DMS53 treated with DMSO at 0.1 percent for 48 hours (cell line): ENCODE measurements at regions not wholly inside any gene's neighbourhood (a gene's known extent, or its start where the extent isn't known, plus 50 kb on each side); places are given as distances from the start of the nearest gene placed in this dataset.

Experiments
- DNase-seq: peaks from one replicate; lab custom pipeline; 2025; ENCODE audit not compliant: unreplicated experiment; lab: John Stamatoyannopoulos, UW

DNA sequence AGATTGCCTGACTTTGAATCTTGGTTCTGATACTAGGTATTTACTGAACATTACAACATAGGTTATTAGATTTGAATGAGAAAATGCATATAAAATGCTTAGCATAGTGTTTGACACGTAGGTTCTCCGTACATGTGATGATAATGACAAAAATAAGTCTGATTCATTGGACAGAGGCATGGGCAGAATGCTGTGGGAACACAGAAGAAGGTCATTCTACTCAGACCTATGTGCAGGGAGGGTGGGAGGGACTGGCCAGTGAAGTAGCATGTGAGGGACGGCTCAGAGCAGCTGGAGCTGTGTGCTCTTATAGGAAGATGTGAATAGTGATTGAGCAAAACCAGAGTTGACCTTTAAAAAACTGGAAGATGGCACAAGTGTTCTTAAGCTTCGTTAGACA lies 256.8 kb upstream of the RAG2 start:
- no peak for DNase-seq

DNA sequence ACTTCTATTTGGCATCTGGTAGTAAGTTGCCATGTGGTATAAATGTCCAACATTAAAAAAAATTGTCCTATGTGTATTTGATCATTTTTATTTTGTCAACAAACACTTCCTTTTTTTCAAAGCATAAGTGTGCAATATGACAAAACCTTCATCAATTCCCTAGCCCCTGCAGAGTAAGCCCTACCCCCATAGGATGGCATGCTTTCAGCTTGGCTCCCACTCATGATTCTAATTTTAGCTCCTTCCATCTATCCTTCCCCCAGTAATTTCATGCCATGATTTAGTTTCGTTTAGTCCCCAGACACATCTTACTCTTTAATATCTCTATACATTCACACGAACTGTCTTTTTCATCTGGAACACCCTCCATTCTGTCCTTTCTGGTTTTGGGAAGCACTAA lies 250.6 kb upstream of the RAG2 start:
- no peak for DNase-seq

DNA sequence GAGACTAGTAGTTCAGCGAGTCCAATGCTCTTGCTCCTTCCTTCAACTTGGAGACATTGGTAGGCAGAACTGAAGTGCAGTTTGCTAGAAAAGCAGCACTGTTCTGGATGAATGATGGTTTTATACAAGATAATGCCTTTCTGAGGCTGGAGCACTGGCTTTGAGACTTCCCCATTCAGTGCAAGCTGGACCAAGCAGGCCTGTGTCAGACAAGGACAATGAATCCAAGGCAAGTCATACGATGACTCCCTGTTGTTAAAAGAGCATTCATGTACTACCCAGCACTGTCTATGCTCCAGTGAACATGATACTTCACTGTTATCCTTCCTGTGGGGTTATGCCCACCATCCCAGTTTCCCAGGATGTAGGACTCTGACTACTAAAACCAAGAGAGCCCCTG lies 242.3 kb upstream of the RAG2 start:
- no peak for DNase-seq

GRCh38 chr11:36837831-36838437 lies 239.9 kb upstream of the RAG2 start:
- no peak for DNase-seq

DNA sequence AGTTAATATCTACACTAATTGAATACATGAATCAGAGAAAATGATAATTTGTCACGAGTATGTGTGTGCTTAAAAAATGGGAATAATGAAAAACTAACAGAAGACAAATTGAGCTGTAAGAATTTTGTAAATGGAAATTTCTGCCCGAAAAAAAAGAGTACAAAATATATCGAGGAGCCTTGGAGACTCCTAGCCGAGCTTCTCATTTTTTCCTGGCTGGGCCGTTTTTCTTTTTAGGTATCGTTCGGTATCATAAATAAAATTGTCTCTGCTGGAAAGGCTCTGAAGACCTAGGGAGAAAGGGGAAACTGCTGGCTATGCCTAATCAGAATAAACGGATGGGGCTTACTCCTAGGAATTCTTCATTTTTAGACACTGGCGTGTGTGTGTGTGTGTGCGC lies 227.2 kb upstream of the RAG2 start:
- no peak for DNase-seq

DNA sequence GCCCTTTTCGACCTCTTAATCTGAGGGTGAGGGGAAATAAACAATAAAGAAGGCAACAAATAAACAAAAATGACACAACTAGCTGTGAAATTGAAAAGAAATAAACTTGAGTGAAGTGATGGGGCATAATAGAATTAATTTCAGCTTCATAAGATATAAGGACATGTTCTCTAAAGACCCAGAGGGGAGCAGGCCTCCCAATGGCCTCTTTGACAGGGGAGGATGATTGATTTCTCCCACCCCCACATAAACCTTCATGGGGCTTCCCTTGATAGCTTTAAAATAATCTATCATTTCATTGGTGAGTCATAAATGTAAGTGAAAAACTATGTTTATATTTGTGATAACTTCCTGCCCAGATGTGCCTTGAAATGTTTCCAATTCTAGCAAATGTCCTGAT lies 226.3 kb upstream of the RAG2 start:
- no peak for DNase-seq

DNA sequence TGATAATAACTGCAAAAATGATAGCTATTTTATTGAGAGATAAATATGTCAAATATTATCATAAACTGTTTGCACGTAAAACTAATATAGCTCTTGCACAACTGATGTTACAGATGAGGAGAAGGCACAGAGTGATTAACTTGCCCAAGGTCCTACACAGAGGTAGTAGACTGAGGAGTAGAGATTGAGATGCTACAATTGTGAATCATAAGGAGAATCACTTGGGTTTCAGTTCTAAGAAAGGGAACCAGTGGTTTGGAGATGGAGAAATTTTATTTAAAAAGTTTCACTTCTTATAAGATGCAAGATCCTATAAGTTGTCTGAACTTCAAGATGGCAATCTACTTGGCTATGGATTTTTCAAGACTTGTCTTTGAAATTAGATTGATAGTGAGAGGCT lies 224.8 kb upstream of the RAG2 start:
- no peak for DNase-seq

DNA sequence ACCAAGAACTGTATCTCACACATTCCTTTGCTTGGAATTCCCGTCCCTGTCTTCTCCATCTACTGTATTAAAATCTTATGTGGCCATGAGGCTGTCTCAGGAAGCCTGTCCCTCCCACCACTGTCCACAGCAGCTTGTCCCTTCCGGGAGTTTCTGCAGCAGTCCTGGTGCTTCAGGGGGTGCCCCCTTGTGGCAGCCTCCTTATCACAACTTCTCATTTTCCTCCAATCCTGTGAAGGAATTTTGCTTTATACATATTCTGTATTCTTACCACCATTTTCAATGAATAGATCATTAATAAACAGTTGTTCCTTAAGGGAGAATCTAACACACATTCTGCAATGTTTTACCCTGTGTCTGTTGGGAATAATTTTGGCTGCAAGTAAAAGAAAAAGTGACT lies 220.4 kb upstream of the RAG2 start:
- no peak for DNase-seq

DNA sequence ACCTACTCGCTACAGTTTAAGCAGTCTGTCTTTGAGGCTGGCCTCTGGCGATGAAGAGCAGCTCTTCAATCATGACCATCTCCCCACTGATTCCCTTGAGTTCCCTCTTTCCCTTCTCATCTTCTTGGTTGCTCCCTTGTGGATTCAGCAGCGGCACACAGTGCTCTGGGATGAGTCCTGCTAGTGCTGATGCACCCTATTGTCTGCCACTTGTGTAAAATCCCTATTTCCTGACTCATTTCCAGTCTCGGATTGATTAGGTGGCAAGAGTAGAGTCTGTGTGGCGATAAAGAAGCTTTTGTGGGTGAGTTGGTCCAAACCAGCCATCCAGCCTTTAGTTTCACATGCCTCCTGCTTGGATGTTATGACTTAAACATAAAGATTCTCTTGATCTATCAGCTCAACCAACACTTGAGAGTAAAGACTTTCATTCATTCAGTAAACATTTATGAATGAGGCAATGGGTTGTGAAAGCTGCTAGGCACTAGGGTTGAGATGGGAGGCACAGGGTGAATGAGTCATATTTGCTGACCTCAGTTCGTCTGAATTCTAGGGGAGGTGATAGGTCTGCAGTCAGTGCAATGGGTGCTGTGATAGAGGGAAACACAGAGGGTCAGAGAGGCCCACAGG lies 219.4 kb upstream of the RAG2 start:
- DNase-seq: peak; percentile 15

DNA sequence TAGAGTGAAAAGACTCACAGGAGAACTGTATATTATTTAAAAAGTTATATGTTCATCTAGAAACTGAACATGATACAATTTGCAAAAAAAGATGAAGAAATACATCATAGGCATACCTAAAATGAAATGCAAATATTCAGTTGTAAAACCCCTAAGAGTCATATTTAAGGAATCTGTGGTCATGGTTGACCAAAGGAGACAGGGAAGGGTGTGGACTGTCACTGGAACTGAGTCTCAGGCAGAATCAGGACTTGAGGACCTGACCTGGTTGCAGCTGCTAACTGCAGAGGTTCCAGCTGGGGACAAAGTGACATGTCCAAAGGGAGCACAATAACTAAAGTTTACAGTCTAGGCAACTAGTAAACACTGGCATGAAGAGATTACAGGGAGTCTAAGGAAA lies 211.3 kb upstream of the RAG2 start:
- DNase-seq: no peak

GRCh38 chr11:36807871-36808270 lies 209.8 kb upstream of the RAG2 start:
- no peak for DNase-seq

GRCh38 chr11:36803084-36803483 lies 205.0 kb upstream of the RAG2 start:
- DNase-seq: peak; percentile 25

DNA sequence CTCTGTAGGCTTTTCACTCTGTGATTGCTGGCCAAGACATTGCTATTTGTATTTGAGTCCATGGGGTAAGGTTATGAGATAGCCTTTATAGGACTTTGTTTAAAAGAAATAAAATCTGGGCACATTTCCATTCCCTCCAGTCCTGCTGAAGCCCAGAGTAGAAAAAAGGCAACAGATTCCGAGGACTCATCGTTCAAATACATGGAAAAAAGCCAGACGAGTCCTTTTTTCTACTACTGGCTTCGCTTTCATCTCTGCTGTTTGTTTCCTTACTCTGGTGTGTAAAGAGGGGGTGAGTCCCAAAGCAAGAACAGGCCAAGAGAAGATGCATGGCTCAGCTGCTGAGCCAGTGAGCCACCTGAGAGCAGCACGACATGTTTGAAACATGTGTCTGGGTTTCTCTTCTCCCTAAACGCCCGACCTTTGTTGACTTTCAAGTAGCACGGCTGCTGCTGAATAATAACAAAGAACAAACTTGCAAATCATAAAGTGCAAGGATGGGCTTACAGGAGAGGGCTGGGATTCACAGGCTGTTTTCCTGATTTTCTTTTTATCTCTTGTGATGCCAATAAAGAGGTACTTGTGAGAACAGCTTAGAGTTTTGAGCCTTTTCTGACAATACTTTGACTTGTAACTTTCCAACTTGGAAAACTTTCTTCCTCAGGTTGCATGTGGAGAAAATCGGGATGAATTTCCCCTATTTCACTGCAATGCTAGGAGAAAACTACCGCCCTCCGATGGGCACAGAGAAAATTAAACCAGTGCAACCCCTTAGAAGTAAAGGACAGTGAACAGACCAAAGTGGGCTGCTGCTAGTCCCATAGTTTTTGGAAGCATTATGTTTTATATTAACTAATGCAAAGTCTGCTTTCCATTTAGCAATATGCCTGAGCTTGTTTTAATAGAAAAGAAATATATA lies 195.2 kb upstream of the RAG2 start:
- no peak for DNase-seq

DNA sequence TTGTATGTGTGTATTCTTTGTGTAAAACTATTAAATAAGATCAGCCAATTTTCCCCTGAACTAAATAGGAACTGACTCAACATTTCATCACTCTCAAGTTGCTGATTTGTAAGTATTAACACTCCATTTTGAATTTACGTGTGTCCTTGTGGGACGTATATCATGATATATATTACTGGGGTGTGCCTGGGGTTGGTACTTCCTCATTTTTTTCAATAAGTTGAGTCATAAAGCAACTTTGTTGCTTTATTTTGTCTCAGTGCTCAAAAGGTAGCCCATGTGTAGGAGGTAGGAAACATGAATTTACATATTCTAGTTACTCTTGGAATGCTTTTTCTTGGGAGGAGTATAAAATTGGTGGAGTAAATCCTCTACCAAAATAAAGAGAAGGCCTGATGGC lies 193.9 kb upstream of the RAG2 start:
- no peak for DNase-seq

DNA sequence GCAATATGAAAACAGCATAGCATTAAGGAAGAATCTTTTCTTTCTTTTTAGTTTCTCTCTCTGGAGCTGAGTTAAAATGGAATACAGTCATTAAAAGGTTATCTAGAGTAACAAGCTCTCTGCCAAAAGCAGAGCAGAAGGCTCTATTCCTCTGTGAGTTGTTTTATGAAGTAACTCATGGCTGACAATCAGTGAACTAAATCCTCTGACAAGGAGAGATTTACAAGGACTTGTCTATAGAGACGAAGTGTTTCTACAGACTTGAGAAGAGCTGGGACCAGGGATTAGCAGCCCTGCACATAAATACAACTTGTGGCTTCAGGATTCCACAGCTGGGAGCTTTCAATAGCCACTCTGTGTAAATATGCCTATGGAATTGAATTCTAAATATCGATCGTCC lies 192.5 kb upstream of the RAG2 start:
- no peak for DNase-seq

DNA sequence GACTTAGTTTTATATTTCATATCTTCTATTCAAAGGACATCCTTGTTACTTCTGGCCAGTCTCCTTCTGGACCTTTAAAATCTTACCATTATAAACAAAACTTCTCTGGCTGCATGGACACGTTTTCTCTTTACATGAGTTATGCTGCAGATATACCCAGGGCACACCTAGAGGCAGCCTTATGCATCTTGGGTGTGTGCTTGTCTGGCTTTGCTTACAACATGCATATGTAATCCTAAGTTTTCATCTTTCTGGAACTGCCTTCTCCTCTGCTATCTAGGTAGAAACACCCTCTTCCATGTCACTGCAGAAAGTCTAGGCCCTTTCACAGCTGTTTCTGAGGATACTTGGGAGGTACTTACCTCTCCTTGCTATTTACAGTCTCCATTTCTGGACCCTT lies 185.8 kb upstream of the RAG2 start:
- no peak for DNase-seq

GRCh38 chr11:36779791-36780190 lies 181.8 kb upstream of the RAG2 start:
- DNase-seq: no peak

GRCh38 chr11:36777311-36777710 lies 179.3 kb upstream of the RAG2 start:
- no peak for DNase-seq

GRCh38 chr11:36775756-36776155 lies 177.7 kb upstream of the RAG2 start:
- no peak for DNase-seq

DNA sequence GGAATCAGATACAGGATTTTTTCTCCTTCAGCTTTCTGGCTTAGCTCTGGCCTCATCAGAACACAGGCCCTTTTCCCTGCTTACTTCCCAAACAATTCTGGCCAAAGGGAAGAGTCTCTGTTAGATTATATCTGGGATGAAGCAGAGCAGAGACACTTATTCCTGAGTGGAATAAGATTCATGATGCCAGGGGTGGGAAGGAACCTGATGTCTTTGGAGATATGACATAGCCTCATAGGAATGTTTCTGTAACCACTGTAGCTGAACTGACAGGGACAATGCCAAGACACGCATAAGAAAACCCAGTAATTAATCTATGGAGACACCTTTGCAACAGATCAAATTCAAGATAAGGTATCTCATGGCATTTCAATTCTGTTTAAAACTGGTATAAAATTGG lies 177.1 kb upstream of the RAG2 start:
- DNase-seq: no peak

DNA sequence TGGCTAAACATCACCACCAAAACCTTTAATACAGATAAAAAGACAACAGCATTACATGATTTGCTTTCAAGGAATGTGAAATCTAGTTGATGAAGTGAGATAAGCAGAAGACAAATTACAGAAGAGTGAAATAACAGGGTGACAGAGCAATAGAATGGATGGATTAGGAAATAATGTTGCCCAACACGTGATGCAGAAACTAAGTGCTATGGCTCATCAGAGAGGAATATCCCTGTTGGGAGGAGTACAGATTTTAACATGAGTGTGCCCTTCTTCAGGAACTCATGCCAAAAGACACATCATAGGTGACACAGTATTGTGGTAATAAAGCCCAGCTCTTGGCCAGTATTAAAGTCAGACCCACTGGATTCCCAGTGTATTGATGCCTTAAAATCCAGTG lies 176.6 kb upstream of the RAG2 start:
- DNase-seq: no peak

DNA sequence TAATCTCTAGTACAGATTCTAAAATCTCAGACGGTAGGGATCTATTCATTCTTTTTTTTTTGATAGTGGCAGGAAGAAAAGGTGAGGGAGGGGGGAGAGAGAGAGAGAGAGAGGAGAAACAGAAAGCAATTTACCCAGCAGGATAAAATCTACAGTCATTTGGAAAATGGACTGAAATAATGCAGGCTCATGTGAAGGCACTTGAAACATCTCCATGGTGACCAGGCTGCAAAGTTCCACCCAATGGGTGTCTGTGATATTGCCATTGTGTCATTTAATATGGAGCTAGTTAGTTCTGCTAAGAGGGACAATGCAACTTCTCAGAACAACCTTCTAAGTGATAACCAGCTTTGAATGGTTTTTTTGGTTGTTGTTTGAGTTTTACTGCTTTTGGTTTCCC lies 165.2 kb upstream of the RAG2 start:
- DNase-seq: no peak
